ENCODE measurements at regions not wholly inside any gene's neighbourhood (a gene's known extent, or its start where the extent isn't known, plus 50 kb on each side); places are given as distances from the start of the nearest gene placed in this dataset.

DNA sequence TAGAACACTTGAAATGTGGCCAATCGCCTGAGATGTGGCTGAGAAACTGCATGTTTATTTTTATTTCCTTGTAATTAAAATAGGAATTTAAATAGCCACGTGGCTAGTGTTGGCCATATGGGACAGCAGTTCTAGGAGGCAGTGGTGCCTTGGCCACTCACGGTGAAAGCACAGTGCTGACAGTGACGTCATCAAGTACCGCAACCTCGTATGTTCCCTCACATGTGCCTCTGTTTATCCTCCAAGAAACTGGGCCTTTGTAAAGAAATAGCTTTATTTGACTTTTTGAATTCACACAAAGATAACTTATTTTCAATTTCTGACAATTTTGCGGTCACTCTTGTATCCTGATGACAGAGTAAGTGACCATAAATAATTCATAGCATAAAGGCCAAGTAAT is 575.0 kb downstream of the DCDC2C start:
- no peak overlapping the region for H3K9ac ChIP-seq (ENCODE audit: low read length)
- H3K27ac ChIP-seq (ENCODE audit: low read length), result no peak overlapping the region
- no peaks in the 10 kb centered on the region for H3K79me2 ChIP-seq (ENCODE audit: low read length)
- H2AFZ ChIP-seq (ENCODE audit: low read depth, low read length), result no peak overlapping the region
- H3K4me2 ChIP-seq (ENCODE audit: low read length), result no peak overlapping the region
- no peaks in the 10 kb centered on the region for H3K27me3 ChIP-seq (ENCODE audit: low read depth, low read length)
- TF ChIP-seq, protein P1, sequence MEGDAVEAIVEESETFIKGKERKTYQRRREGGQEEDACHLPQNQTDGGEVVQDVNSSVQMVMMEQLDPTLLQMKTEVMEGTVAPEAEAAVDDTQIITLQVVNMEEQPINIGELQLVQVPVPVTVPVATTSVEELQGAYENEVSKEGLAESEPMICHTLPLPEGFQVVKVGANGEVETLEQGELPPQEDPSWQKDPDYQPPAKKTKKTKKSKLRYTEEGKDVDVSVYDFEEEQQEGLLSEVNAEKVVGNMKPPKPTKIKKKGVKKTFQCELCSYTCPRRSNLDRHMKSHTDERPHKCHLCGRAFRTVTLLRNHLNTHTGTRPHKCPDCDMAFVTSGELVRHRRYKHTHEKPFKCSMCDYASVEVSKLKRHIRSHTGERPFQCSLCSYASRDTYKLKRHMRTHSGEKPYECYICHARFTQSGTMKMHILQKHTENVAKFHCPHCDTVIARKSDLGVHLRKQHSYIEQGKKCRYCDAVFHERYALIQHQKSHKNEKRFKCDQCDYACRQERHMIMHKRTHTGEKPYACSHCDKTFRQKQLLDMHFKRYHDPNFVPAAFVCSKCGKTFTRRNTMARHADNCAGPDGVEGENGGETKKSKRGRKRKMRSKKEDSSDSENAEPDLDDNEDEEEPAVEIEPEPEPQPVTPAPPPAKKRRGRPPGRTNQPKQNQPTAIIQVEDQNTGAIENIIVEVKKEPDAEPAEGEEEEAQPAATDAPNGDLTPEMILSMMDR (IDR thresholded peaks at IDR 0.05; ENCODE audit: low read depth, low read length), result no peak
- no peak for TF ChIP-seq EZH2phosphoT487 (IDR thresholded peaks at IDR 0.05; ENCODE audit: low read depth)
- H3K9me3 ChIP-seq (ENCODE audit: insufficient read depth, low read length), result no peaks in the 10 kb centered on the region
- no peaks in the 10 kb centered on the region for H3K4me1 ChIP-seq (ENCODE audit: low read length)
- no peak overlapping the region for H3K4me3 ChIP-seq (ENCODE audit: low read length)
- H3K36me3 ChIP-seq (replicated peaks; ENCODE audit: low read depth, low read length), result no peaks in the 10 kb centered on the region
- no peaks in the 10 kb centered on the region for H4K20me1 ChIP-seq (ENCODE audit: insufficient read depth, low read length)

GRCh38 chr2:4279431-4279830 is 576.1 kb downstream of the DCDC2C start:
- no peak overlapping the region for H3K4me2 ChIP-seq (ENCODE audit: low read length)

DNA sequence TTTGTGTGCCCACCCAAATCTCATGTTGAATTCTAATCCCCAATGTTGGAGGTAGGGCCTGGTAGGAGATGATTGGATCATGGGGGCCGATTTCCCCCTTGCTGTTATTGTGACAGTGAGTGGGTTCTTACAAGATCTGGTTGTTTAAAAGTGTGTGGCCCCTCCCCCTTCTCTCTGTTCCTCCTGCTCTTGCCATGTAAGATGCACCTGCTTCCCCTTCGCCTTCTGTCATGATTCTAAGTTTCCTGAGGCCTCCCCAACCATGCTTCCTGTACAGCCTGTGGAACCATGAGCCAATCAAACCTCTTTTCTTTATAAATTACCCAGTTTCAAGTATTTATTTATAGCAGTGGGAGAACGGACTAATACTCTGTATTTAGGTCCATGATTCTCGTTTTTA is 588.1 kb downstream of the DCDC2C start:
- Histone ChIP-seq H3K4me2 (ENCODE audit: low read length) (no peak overlapping the region), H3K4me3 (ENCODE audit: low read length) (no peak overlapping the region), H3K27ac (ENCODE audit: low read length) (no peak overlapping the region), H3K4me1 (ENCODE audit: low read length) (peaks cover 8% of the 10 kb centered on the region), H3K79me2 (ENCODE audit: low read length) (no peaks in the 10 kb centered on the region), H3K36me3 (replicated peaks; ENCODE audit: low read depth, low read length) (no peaks in the 10 kb centered on the region), H4K20me1 (ENCODE audit: insufficient read depth, low read length) (no peaks in the 10 kb centered on the region), H3K9me3 (ENCODE audit: insufficient read depth, low read length) (no peaks in the 10 kb centered on the region), H3K9ac (ENCODE audit: low read length) (no peak overlapping the region), H2AFZ (ENCODE audit: low read depth, low read length) (no peak overlapping the region), H3K27me3 (ENCODE audit: low read depth, low read length) (no peaks in the 10 kb centered on the region)
- TF ChIP-seq, protein P1 (IDR thresholded peaks at IDR 0.05; ENCODE audit: low read depth, low read length), result no peak
- no peak for TF ChIP-seq EZH2phosphoT487 (IDR thresholded peaks at IDR 0.05; ENCODE audit: low read depth)

More at GRCh38 chr2:4279431-4279830, 576.1 kb downstream of the DCDC2C start:
- Histone ChIP-seq H4K20me1 (ENCODE audit: insufficient read depth, low read length) (no peaks in the 10 kb centered on the region), H3K79me2 (ENCODE audit: low read length) (no peaks in the 10 kb centered on the region), H3K27ac (ENCODE audit: low read length) (no peak overlapping the region), H3K4me1 (ENCODE audit: low read length) (no peaks in the 10 kb centered on the region), H3K9ac (ENCODE audit: low read length) (no peak overlapping the region), H3K27me3 (ENCODE audit: low read depth, low read length) (no peaks in the 10 kb centered on the region), H3K9me3 (ENCODE audit: insufficient read depth, low read length) (no peaks in the 10 kb centered on the region), H3K4me3 (ENCODE audit: low read length) (no peak overlapping the region), H3K36me3 (replicated peaks; ENCODE audit: low read depth, low read length) (no peaks in the 10 kb centered on the region), H2AFZ (ENCODE audit: low read depth, low read length) (no peak overlapping the region)
- TF ChIP-seq EZH2phosphoT487 (IDR thresholded peaks at IDR 0.05; ENCODE audit: low read depth), result no peak
- TF ChIP-seq, protein P1 (IDR thresholded peaks at IDR 0.05; ENCODE audit: low read depth, low read length), result no peak

GRCh38 chr2:4295680-4296079 is 592.3 kb downstream of the DCDC2C start:
- H2AFZ ChIP-seq (ENCODE audit: low read depth, low read length), result no peak overlapping the region
- no peak overlapping the region for H3K4me2 ChIP-seq (ENCODE audit: low read length)
- no peaks in the 10 kb centered on the region for H3K79me2 ChIP-seq (ENCODE audit: low read length)
- H3K27ac ChIP-seq (ENCODE audit: low read length), result no peak overlapping the region
- no peaks in the 10 kb centered on the region for H3K27me3 ChIP-seq (ENCODE audit: low read depth, low read length)
- TF ChIP-seq EZH2phosphoT487 (IDR thresholded peaks at IDR 0.05; ENCODE audit: low read depth), result no peak
- TF ChIP-seq, protein P1 (IDR thresholded peaks at IDR 0.05; ENCODE audit: low read depth, low read length), result no peak
- peaks cover 8% of the 10 kb centered on the region for H3K4me1 ChIP-seq (ENCODE audit: low read length)
- no peaks in the 10 kb centered on the region for H3K9me3 ChIP-seq (ENCODE audit: insufficient read depth, low read length)
- no peak overlapping the region for H3K4me3 ChIP-seq (ENCODE audit: low read length)
- no peaks in the 10 kb centered on the region for H3K36me3 ChIP-seq (replicated peaks; ENCODE audit: low read depth, low read length)
- H4K20me1 ChIP-seq (ENCODE audit: insufficient read depth, low read length), result no peaks in the 10 kb centered on the region
- H3K9ac ChIP-seq (ENCODE audit: low read length), result no peak overlapping the region

All from OCI-LY3 (cell line).